ENCODE measurements at regions not wholly inside any gene's neighbourhood (a gene's known extent, or its start where the extent isn't known, plus 50 kb on each side); places are given as distances from the start of the nearest gene placed in this dataset.
"Not testable (repeated sequence)": the region's sequence is repeated elsewhere in the genome, so short reads cannot be mapped to it uniquely, and the experiment has no call there.

DNA sequence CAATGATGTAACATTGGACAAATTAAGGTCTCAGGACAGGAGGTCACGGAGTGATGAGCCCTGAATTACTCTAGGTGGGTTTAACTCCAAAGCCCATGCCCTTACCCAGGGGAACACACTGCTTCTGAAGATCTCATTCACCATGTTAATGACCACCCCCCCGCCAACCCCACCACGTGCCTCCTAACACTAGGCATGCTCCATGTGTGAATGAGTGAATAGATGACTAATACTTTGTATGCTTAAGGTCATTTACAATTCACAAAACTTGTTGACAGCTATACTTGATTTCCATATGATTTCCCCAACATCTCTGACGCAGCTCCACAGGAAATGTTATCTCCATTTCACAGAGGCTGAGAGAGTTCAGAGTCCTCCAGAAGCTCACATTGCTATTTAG, 184.9 kb downstream of the ZNF92 start:
- not testable (repeated sequence) for H3K9me3 Mint-ChIP-seq; H3K27ac Mint-ChIP-seq; H3K4me3 Mint-ChIP-seq; H3K4me1 Mint-ChIP-seq; ATAC-seq (replicated peaks); H3K27me3 Mint-ChIP-seq; H3K36me3 Mint-ChIP-seq (ENCODE audit: low read depth)

DNA sequence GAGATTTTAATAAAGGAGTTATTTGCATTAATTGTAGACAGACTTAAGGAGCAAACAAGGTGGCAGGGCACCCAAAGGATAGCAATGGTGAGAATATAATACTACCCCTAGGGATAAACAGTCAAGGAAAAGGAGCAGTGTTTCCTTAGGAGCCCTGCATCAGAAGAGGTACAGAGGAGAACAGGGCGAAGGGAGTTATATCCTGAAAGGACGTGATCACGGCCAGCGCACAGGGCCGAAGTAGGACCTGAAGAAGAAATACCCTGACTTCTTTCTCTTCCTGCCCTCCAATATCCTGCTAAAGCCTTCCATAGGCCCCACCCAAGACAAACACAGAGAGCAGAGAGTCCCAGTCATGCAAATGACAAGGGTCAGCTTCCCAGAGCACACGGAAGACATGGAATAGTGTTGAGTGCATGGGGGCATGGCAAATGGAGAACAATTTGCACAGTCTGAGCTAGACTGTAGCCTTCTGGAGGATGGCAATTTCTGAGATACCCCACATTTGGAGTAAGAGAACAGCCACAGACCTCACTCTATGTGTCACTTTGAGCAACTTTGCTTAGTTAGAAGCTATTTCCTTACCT, 188.2 kb downstream of the ZNF92 start:
- H3K36me3 Mint-ChIP-seq (ENCODE audit: low read depth); H3K9me3 Mint-ChIP-seq; H3K27me3 Mint-ChIP-seq; ATAC-seq (replicated peaks); H3K27ac Mint-ChIP-seq; H3K4me1 Mint-ChIP-seq; H3K4me3 Mint-ChIP-seq: not testable (repeated sequence)

- not testable (repeated sequence) for H3K4me3 Mint-ChIP-seq; H3K4me1 Mint-ChIP-seq; H3K27ac Mint-ChIP-seq; H3K36me3 Mint-ChIP-seq (ENCODE audit: low read depth); ATAC-seq (replicated peaks); H3K9me3 Mint-ChIP-seq; H3K27me3 Mint-ChIP-seq
Measured at GRCh38 chr7:65562522-65562921, 188.9 kb downstream of the ZNF92 start.

- H3K4me3 Mint-ChIP-seq; ATAC-seq (replicated peaks); H3K27ac Mint-ChIP-seq; H3K9me3 Mint-ChIP-seq; H3K4me1 Mint-ChIP-seq; H3K36me3 Mint-ChIP-seq (ENCODE audit: low read depth); H3K27me3 Mint-ChIP-seq: not testable (repeated sequence)
Measured at GRCh38 chr7:65563333-65563732, 189.7 kb downstream of the ZNF92 start.

DNA sequence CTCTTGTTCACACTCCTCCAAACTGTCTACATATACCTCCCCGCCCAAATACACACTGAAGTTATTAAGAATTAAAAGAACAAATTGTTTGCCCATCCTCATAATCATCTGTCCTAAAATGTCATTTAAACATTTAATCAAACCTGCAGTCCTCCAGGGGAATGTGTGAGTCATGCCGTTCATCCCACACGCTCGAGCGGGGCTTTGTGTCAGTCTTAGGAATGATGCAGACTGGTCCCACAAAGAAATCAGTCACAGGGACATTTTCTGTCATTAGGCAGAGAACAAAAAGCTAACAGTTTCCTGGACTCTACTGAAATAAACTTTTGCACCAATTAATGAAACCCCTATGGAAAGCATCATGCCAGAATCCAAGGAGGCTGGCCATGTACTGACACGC, 194.6 kb downstream of the ZNF92 start:
- H3K4me1 Mint-ChIP-seq; H3K4me3 Mint-ChIP-seq; H3K27ac Mint-ChIP-seq; H3K9me3 Mint-ChIP-seq; ATAC-seq (replicated peaks); H3K36me3 Mint-ChIP-seq (ENCODE audit: low read depth); H3K27me3 Mint-ChIP-seq: not testable (repeated sequence)

GRCh38 chr7:65570990-65571389, 197.3 kb downstream of the ZNF92 start:
- ATAC-seq (replicated peaks); H3K27me3 Mint-ChIP-seq; H3K4me1 Mint-ChIP-seq; H3K36me3 Mint-ChIP-seq (ENCODE audit: low read depth); H3K9me3 Mint-ChIP-seq; H3K27ac Mint-ChIP-seq; H3K4me3 Mint-ChIP-seq: not testable (repeated sequence)

- not testable (repeated sequence) for H3K27me3 Mint-ChIP-seq; ATAC-seq (replicated peaks); H3K27ac Mint-ChIP-seq; H3K36me3 Mint-ChIP-seq (ENCODE audit: low read depth); H3K4me1 Mint-ChIP-seq; H3K4me3 Mint-ChIP-seq; H3K9me3 Mint-ChIP-seq
Measured at GRCh38 chr7:65572581-65572980, 198.9 kb downstream of the ZNF92 start.

DNA sequence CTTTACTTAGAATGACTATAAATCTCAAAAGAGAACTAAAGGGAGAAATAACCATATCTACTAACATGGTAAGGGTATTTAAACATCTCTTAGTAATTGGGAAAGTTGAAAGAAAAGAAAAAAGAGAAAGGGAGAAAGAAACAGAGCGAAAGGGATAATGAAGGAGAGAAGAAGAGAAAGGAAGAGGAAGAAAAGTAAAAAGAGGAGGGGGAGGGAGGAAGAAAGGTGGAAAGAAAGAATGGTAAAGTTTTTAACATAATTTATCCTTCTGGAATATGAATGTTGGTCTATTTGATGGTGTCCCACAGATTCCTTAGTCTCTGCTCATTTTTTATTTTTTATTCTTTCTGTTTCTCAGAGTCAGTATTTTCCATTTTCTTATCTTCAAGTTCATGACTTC, 202.7 kb downstream of the ZNF92 start:
- not testable (repeated sequence) for ATAC-seq (replicated peaks); H3K27ac Mint-ChIP-seq; H3K9me3 Mint-ChIP-seq; H3K27me3 Mint-ChIP-seq; H3K4me3 Mint-ChIP-seq; H3K4me1 Mint-ChIP-seq; H3K36me3 Mint-ChIP-seq (ENCODE audit: low read depth)

DNA sequence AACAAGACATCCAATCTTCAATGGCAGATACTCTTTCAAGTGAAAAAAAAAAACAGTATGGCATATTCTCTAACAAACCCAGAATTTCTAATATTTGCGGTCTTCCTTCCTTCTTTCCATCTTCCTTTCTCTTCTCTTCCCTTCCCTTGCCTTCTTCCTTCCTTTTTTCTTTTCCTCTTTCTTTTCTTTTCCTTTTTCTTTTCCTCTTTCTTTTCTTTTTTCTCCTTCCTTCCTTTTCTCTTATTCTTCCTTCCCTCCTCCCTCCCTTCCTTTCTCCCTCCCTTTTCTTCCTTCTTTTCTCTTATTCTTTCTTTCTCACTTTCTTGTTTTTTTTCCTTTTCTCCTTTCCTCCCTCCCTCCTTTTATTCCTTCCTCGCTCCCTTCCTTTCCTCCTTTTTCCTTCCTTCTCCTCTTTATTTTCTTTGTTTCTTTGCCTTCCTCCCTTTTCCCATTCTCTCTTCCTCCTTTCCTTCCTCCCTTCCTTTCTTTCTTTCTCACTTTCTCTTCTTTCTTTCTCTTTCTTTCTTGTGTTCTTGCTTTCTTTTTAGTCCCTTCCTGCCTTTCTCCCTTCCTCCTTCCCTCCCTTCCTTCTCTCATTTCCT, 209.0 kb downstream of the ZNF92 start:
- not testable (repeated sequence) for H3K27ac Mint-ChIP-seq; H3K4me3 Mint-ChIP-seq; H3K36me3 Mint-ChIP-seq (ENCODE audit: low read depth)

DNA sequence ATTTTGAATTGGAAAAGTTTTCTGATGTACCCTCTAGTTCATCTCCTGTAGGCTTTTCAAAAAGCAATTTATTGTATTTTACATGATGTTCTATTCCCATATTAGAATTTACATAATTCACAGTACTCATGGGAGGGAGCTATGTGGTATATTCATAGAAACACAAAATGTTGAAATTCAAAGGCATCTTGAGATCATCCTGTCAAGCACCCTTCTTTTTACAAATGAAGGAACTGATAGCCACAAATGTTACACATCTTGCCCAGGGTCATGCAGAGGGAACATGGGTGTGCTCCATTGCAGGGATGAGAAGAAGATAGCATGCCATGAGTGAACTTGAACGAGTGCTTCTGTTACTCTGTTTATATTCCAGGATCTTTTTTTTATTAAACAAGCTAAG, 228.8 kb downstream of the ZNF92 start:
- H3K9me3 Mint-ChIP-seq, H3K27ac Mint-ChIP-seq: not testable (repeated sequence)

More for the DNA sequence above, 209.0 kb downstream of the ZNF92 start:
- not testable (repeated sequence) for ATAC-seq (replicated peaks); H3K4me1 Mint-ChIP-seq; H3K27me3 Mint-ChIP-seq; H3K9me3 Mint-ChIP-seq

GRCh38 chr7:65609131-65609530, 235.5 kb downstream of the ZNF92 start:
- no peak for ATAC-seq (replicated peaks)
- peaks cover 35% of the 10 kb centered on the region for H3K27me3 Mint-ChIP-seq
- no peaks in the 10 kb centered on the region for H3K9me3 Mint-ChIP-seq
- no peaks in the 10 kb centered on the region for H3K36me3 Mint-ChIP-seq (ENCODE audit: low read depth)
- H3K4me1 Mint-ChIP-seq, result no peaks in the 10 kb centered on the region
- no peak overlapping the region for H3K4me3 Mint-ChIP-seq
- H3K27ac Mint-ChIP-seq, result no peak overlapping the region

More for the DNA sequence above, 228.8 kb downstream of the ZNF92 start:
- H3K4me3 Mint-ChIP-seq; H3K4me1 Mint-ChIP-seq; ATAC-seq (replicated peaks); H3K36me3 Mint-ChIP-seq (ENCODE audit: low read depth): not testable (repeated sequence)
- peaks cover 49% of the 10 kb centered on the region for H3K27me3 Mint-ChIP-seq

DNA sequence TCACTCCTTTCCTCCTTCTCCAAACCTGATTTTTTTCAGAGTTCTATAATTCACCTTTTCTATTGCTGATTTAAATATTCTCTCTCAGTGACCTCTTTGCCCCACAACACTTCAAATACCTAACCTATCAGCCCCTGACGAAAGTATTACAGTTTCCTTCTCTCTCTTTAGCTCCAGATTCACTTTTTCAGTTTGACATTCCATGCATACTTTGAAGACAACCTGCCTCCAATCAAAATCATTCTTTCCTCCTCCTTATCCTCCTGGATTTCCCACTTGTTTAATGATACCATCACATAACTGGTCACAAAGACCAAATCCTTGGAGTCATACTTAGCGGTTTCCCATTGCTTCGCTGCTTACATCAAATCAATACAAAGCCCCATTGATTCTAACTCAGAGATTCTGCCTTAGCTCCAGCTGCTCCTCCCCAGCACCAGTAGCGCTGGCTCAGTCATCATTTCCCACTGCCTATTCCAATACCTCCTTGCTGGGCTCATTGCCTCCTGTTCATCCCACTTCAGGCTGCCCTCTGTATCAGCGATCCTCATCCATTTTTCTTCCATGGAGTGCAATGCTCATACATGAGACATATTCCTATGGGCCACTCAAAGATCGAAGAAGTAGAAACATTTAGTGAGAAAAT, 240.1 kb downstream of the ZNF92 start:
- not testable (repeated sequence) for H3K4me1 Mint-ChIP-seq; ATAC-seq (replicated peaks); H3K36me3 Mint-ChIP-seq (ENCODE audit: low read depth); H3K4me3 Mint-ChIP-seq; H3K27ac Mint-ChIP-seq; H3K9me3 Mint-ChIP-seq
- peaks cover 43% of the 10 kb centered on the region for H3K27me3 Mint-ChIP-seq

DNA sequence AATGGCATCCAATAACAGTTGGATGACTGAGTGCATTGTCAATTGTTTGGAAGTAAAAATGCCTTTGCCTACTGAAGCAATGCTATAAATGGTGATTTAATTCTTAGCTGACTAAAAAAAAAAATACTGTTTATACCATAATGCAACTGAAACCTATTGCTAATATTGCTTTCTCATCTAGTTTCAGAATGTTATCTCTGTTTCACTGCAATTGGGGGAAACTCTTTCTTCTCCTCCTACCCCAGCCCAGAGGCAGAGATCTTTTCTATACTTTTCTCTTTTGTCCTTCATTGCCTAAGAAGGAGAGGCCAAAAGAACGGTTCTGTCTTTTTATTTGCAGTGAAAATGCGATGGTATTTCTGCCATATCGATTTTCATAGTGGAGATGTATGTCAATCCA, 242.5 kb downstream of the ZNF92 start:
- ATAC-seq (replicated peaks); H3K36me3 Mint-ChIP-seq (ENCODE audit: low read depth); H3K9me3 Mint-ChIP-seq; H3K4me3 Mint-ChIP-seq; H3K4me1 Mint-ChIP-seq; H3K27ac Mint-ChIP-seq: not testable (repeated sequence)
- peaks cover 36% of the 10 kb centered on the region for H3K27me3 Mint-ChIP-seq

DNA sequence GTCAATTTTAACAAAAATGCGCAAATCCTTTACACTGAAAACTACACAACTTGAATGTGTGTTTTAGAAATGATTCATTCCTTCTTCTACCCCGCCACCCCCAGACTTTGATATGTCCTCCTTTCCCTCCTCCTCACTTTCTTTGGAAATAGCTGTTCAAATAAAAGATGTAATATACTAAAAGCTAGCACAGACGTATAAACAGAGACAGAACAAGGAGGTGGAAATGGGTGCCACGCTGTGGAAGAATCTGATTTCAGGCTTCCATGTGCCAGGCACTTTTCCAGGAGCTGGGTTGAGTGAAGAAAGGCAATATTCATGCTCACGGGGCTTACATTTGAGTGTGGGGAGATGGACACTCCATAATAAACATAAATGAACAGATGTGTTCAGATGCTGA, 246.6 kb downstream of the ZNF92 start:
- not testable (repeated sequence) for H3K4me3 Mint-ChIP-seq, H3K27ac Mint-ChIP-seq

DNA sequence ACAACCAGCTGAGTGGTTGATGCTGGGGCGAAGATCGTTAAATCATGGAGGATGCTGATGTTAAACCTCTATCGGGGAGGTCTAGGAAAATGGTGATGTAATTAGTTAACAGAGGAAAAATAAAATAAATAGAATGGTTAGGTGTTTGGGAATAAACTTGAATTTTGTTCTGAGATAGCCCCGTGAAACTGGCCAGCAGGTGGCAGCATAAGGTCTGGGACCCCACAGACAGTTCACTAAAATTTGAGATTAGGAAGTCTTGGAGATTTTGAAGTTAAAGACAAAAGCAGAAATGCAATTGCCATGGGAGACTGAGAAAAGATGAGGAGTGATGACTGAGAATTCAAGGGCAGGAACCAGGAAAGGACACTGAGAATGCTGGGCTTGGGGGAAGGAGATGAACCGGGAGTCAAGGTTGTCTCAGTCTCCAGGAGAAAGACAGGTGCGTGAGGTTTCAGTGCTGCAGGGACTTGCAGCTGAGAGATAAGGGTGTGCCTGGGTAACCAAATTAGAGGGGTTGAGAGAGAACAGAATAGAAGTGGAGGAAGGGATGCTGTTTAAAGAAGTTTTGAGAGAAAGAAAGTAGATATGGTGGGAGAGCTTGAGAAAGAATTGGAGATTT, 248.0 kb downstream of the ZNF92 start:
- not testable (repeated sequence) for H3K27ac Mint-ChIP-seq; H3K9me3 Mint-ChIP-seq; ATAC-seq (replicated peaks); H3K36me3 Mint-ChIP-seq (ENCODE audit: low read depth); H3K4me3 Mint-ChIP-seq; H3K4me1 Mint-ChIP-seq
- peaks cover 19% of the 10 kb centered on the region for H3K27me3 Mint-ChIP-seq

More for the DNA sequence above, 246.6 kb downstream of the ZNF92 start:
- H3K4me1 Mint-ChIP-seq; H3K36me3 Mint-ChIP-seq (ENCODE audit: low read depth); ATAC-seq (replicated peaks); H3K9me3 Mint-ChIP-seq: not testable (repeated sequence)
- H3K27me3 Mint-ChIP-seq, result peaks cover 23% of the 10 kb centered on the region
